ENCODE measurements at regions not wholly inside any gene's neighbourhood (a gene's known extent, or its start where the extent isn't known, plus 50 kb on each side); places are given as distances from the start of the nearest gene placed in this dataset.

DNA sequence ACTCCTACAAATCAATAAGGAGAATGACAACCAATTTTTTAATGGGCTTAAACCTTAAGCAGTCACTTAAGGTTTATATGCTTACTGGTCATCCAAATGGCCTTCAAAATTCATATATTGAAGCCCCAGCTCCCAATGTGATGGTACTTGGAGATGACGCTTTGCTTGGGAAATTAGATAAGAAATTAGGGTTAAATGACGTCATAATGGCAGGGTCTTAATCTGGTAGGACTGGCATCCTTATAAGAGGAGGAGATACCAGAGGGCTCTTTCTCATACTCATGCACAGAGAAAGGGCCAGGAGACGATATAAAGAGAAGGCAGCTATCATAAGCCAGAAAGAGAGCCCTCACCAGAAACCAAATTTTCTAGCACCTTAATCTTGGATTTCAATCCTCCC is 350.8 kb upstream of the NFE2L3 start:
- in situ Hi-C loops (cut with HindIII; ENCODE audit: low pct_ligation_motif_present, low sequenced_read_pairs): no loop called here
- no peak for DNase-seq
- H3K27me3 ChIP-seq (replicated peaks): no peaks in the 10 kb centered on the region
- H3K27ac ChIP-seq: no peak overlapping the region
- no peak overlapping the region for H3K4me3 ChIP-seq (ENCODE audit: low read depth, low read length)
- TF ChIP-seq CTCF (IDR thresholded peaks at IDR 0.05; ENCODE audit: low read depth, low read length, missing control alignments): no peak
- no peaks in the 10 kb centered on the region for H3K36me3 ChIP-seq (replicated peaks)

DNA sequence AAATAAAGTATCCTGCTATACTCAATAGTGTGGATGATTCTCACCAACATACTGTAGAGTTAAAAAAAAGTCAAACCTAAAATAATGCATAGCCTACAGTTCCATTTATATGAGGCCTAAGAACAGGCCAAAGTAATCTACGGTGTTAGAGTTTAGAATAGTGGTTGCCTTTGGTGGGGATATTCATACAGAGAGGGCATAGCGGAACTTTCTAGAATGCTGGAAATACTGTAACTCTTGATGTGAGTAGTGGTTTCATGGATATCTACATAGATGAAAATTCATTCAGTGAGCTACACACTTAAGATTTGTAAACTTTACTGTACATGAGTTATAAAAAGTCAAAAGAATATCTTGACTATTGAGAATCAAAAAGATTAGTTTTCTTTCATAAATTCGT is 349.9 kb upstream of the NFE2L3 start:
- in situ Hi-C loops (cut with HindIII; ENCODE audit: low pct_ligation_motif_present, low sequenced_read_pairs): no loop called here
- H3K27me3 ChIP-seq (replicated peaks): no peaks in the 10 kb centered on the region
- DNase-seq: no peak
- H3K4me3 ChIP-seq (ENCODE audit: low read depth, low read length): no peak overlapping the region
- TF ChIP-seq CTCF (IDR thresholded peaks at IDR 0.05; ENCODE audit: low read depth, low read length, missing control alignments): no peak
- H3K36me3 ChIP-seq (replicated peaks): no peaks in the 10 kb centered on the region
- no peak overlapping the region for H3K27ac ChIP-seq

GRCh38 chr7:25802473-25802872 is 349.5 kb upstream of the NFE2L3 start:
- DNase-seq: no peak
- no peak overlapping the region for H3K27ac ChIP-seq
- in situ Hi-C loops (cut with HindIII; ENCODE audit: low pct_ligation_motif_present, low sequenced_read_pairs): no loop called here
- H3K27me3 ChIP-seq (replicated peaks): no peaks in the 10 kb centered on the region
- H3K36me3 ChIP-seq (replicated peaks): no peaks in the 10 kb centered on the region
- no peak overlapping the region for H3K4me3 ChIP-seq (ENCODE audit: low read depth, low read length)
- no peak for TF ChIP-seq CTCF (IDR thresholded peaks at IDR 0.05; ENCODE audit: low read depth, low read length, missing control alignments)

DNA sequence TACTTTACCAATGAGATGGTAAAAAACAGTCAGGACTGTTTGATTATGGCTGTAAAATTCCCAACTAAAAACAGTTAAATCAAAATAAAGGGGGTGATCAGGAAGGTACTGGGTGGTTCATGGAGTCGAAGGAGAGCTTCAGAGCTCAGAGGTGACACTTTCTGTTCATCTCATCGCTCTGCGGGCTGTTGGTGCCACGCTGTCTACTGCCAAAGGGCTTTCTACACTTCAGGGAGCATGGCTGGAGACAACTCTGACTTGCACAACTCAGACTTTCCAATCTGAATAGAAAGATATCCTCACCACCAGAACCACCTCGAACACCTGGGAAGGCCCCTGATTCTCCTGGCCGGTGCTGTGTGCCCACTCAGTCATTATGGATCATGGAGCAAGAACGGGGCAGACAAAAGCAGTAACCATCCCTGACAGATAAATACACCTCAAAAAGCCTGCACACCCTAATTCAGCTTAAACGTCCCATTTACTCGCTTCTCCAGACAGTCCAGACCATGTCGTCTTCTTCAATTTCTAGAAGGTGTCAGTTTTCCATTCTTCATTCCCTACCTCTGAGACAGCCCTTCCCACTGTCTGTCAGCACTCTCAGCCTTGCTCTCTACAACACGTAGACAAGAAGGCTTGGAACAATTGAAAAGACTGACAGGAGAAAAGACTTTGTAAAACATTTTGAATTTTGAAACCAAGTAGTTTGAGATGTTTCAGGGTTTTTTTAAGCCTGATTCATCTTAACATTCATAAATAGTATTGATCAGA is 348.7 kb upstream of the NFE2L3 start:
- TF ChIP-seq CTCF (IDR thresholded peaks at IDR 0.05; ENCODE audit: low read depth, low read length, missing control alignments): no peak

DNA sequence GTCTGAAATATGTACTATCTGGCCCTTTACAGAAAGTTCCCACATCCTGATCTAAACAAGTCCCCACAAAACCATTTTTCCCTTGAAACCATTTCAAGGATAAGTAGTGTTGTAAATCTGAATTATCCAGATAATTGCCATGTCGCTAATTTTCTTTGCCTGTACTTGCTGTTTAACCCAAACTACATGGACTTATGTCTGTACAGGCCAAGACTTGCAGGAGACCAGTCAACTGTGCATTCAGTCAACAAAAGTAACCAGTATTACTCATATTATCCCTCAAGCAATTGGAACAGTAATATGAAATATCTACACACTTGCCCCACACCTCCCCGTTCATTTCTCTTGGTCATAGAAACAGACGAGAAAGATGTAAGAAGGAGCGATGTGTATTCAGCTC is 347.8 kb upstream of the NFE2L3 start:
- no peak overlapping the region for H3K27ac ChIP-seq
- no peaks in the 10 kb centered on the region for H3K36me3 ChIP-seq (replicated peaks)
- no peak for TF ChIP-seq CTCF (IDR thresholded peaks at IDR 0.05; ENCODE audit: low read depth, low read length, missing control alignments)
- no peak overlapping the region for H3K4me3 ChIP-seq (ENCODE audit: low read depth, low read length)
- DNase-seq: no peak
- no peaks in the 10 kb centered on the region for H3K27me3 ChIP-seq (replicated peaks)
- in situ Hi-C loops (cut with HindIII; ENCODE audit: low pct_ligation_motif_present, low sequenced_read_pairs): no loop called here

More for the DNA sequence above, 348.7 kb upstream of the NFE2L3 start:
- no peak for DNase-seq
- in situ Hi-C loops (cut with HindIII; ENCODE audit: low pct_ligation_motif_present, low sequenced_read_pairs): no loop called here
- no peaks in the 10 kb centered on the region for H3K27me3 ChIP-seq (replicated peaks)
- no peak overlapping the region for H3K4me3 ChIP-seq (ENCODE audit: low read depth, low read length)
- H3K27ac ChIP-seq: no peak overlapping the region
- H3K36me3 ChIP-seq (replicated peaks): no peaks in the 10 kb centered on the region

Data from brain microvascular endothelial cell (primary cell).